ENCODE measurements at regions not wholly inside any gene's neighbourhood (a gene's known extent, or its start where the extent isn't known, plus 50 kb on each side); places are given as distances from the start of the nearest gene placed in this dataset.

DNA sequence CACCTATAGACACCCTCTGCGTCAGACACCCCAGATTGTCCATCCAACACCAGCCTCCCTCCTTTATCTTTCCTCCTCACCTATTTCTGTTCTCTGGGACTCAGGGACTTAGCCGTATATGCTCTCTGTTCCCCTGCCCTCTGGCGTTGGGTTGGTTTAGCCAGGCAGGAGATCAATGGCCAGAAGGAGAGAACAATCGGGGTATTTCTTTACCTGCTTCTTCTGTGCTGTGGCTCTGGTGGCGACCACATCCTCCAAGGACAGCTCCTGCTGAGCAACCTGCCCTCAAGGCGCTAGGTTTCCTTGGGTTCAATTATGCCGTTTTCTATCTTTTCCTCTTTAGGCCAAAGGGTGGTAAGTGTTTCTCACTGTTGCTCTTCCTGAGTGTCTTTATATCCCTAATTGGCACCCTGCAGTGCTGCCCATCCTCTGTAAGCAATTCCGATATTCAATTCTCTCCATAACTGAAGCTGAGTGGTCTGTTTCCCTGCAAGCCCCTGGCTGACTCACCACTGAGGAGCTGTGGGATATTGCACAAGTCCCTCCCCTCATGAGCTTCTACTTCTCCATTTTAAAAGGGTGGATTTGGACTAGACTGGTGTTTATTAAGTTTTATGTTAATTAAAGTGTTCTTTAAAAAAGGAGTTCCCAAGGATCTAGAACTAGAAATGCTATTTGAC, 63.7 kb upstream of the TMTC4 start:
- no peak overlapping the region for H3K4me3 ChIP-seq (ENCODE audit: low read depth, low read length)
- TF ChIP-seq, protein P1, sequence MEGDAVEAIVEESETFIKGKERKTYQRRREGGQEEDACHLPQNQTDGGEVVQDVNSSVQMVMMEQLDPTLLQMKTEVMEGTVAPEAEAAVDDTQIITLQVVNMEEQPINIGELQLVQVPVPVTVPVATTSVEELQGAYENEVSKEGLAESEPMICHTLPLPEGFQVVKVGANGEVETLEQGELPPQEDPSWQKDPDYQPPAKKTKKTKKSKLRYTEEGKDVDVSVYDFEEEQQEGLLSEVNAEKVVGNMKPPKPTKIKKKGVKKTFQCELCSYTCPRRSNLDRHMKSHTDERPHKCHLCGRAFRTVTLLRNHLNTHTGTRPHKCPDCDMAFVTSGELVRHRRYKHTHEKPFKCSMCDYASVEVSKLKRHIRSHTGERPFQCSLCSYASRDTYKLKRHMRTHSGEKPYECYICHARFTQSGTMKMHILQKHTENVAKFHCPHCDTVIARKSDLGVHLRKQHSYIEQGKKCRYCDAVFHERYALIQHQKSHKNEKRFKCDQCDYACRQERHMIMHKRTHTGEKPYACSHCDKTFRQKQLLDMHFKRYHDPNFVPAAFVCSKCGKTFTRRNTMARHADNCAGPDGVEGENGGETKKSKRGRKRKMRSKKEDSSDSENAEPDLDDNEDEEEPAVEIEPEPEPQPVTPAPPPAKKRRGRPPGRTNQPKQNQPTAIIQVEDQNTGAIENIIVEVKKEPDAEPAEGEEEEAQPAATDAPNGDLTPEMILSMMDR (IDR thresholded peaks at IDR 0.05; ENCODE audit: insufficient read depth, low read depth, low read length, missing control alignments) = no peak
- no peak for DNase-seq (ENCODE audit: low read depth)

DNA sequence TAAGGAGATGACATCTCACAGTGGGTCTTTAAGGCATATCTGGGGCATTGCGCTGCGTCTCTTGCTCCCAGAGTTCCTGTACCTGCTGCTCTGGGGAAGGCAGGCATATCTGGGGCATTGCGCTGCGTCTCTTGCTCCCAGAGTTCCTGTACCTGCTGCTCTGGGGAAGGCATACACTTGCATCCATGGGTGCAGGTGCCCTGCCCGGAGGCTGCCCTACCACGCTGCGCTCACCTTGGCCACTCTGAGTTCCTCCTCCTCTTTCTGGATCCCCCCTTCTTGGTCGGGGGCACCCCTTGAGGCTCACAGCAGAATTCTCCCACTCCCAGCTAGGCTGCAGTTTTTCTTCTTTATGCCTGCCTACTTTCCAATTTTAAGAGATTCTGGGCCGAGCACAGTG, 60.9 kb upstream of the TMTC4 start:
- TF ChIP-seq, protein P1 (IDR thresholded peaks at IDR 0.05; ENCODE audit: insufficient read depth, low read depth, low read length, missing control alignments) = no peak
- no peak for DNase-seq (ENCODE audit: low read depth)
- H3K4me3 ChIP-seq (ENCODE audit: low read depth, low read length) = no peak overlapping the region

DNA sequence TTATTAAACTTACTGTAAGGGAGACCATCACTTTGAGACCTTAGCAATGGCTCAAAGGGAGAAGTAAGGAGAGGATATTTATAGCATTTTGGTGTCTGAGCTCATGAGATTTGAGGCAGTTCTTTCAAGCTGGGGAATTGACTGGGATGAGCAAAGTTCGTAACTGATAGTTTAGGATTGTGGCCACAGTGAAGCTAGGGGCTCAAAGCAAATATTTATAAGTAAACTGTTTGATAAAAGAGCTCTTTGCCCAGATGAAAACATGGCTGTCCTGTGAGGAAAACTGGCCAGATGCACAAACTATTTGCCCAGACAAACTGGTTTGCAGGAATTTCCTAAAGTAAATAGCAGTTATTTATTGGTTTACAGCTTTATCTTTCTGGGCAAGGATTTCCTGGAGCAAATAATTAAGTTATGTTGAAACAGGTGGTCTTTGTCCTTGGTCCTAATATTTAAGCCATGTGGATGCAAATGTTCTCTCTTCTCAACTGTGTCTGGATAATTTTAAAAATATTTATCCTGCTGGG, 59.7 kb upstream of the TMTC4 start:
- no peak overlapping the region for H3K4me3 ChIP-seq (ENCODE audit: low read depth, low read length)
- DNase-seq (ENCODE audit: low read depth) = no peak
- TF ChIP-seq, protein P1 (IDR thresholded peaks at IDR 0.05; ENCODE audit: insufficient read depth, low read depth, low read length, missing control alignments) = no peak

DNA sequence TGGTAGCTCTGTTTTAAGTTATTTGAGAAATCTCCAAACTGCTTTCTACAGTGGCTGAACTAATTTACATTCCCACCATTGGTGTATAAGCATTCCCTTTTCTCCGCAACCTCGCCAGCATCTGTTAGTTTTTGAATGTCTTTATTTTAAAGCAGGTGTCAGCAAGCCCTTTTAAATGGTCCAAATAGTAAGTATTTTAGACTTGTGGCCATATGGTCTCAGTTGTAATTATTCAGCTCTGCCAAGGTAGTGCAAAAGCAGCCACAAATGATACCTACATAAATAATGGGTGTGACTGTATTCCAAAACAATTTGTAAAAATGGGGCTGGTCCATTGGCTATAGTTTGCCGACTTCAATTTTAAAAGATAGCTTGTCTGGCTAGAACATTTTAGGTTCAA, 58.7 kb upstream of the TMTC4 start:
- DNase-seq (ENCODE audit: low read depth) = no peak
- H3K4me3 ChIP-seq (ENCODE audit: low read depth, low read length) = no peak overlapping the region
- TF ChIP-seq, protein P1 (IDR thresholded peaks at IDR 0.05; ENCODE audit: insufficient read depth, low read depth, low read length, missing control alignments) = no peak

DNA sequence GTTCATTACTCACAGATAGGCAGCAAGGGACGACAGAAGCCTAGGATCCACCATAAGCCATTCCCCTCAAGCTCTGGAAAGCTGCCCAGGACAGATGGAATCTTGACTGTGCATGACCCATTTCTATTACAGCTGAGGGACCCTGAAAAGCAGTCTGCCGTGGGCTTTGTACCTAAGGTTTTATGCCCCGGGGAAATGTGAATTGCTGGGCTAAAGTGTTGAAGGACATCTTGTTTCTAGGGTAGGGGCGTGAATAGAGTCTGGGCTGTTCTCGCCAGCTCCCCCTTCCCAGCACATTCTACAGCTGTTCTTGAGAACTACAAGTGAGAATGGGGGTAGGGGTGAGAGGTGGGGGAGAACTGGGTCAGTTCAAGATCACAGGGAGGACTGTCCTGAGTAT, 53.6 kb upstream of the TMTC4 start:
- DNase-seq (ENCODE audit: low read depth) = no peak
- no peak overlapping the region for H3K4me3 ChIP-seq (ENCODE audit: low read depth, low read length)
- TF ChIP-seq, protein P1 (IDR thresholded peaks at IDR 0.05; ENCODE audit: insufficient read depth, low read depth, low read length, missing control alignments) = no peak

DNA sequence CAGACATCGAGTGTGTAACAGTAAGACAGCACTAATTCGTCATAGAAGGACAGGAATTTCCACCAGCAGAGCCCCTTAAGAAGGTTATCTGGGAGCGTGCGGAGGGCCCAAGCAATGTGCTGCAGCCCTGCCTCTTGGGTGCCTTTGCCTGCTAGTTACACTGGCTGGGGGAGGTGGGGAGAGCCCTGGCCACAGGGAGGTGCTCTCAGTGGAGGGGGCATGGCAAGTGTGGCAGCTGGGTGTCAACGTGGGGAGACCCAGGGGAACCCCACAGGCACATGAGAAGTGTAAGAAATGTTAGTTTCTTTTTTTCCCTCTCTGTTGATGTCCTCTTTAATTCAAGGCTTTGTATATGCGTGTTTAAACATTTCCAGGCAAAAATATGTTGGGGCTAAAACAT, 50.9 kb upstream of the TMTC4 start:
- peak; percentile 21 for DNase-seq (ENCODE audit: low read depth)
- H3K4me3 ChIP-seq (ENCODE audit: low read depth, low read length) = no peak overlapping the region
- TF ChIP-seq, protein P1 (IDR thresholded peaks at IDR 0.05; ENCODE audit: insufficient read depth, low read depth, low read length, missing control alignments) = no peak

DNA sequence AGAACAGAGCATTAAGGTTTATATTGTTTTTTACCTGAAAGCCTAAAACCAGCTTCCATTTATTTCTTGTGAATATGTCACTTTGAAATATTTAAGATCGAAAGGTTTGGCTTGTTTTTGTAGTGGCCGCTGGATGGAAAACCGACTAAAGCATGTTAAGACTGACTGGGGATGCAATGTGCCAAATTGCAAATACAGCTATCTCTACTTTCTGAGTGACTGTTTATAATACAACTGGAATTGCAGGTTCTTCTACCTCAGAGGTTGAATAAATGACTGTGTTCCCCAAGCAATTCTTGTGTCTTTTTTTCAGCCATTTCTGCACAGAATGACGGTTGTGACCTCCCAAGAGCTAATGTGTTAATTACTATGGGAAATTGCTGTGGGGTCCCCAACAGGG, 50.0 kb upstream of the TMTC4 start:
- H3K4me3 ChIP-seq (ENCODE audit: low read depth, low read length) = no peak overlapping the region
- DNase-seq (ENCODE audit: low read depth) = no peak
- TF ChIP-seq, protein P1 (IDR thresholded peaks at IDR 0.05; ENCODE audit: insufficient read depth, low read depth, low read length, missing control alignments) = no peak

All from GM12865 (cell line).